DMS79 treated with DMSO at 0.1 percent for 48 hours (cell line): ENCODE measurements at regions not wholly inside any gene's neighbourhood (a gene's known extent, or its start where the extent isn't known, plus 50 kb on each side); places are given as distances from the start of the nearest gene placed in this dataset.

Source experiments
- DNase-seq: peaks from one replicate; lab custom pipeline; 2025; lab: John Stamatoyannopoulos, UW

DNA sequence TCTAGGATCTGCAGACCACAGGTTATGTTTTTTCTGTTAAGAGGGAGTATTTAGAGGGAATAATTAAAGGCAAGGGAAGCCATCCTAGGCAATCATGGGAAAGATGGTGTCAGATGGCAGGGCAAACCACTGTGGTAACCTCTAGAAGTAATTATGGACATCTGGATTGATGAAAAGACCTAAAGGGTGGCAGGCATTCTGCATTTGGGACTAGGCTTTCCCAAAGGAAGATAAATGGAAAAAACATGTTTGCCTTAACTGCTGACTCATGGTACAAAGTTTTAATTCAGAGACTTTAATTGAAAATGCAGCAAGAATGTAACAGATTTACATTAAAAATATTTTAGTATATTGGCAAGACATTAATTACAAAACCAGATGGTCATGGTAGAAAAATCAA, 88.1 kb downstream of the TMEM30B start:
- DNase-seq: no peak

DNA sequence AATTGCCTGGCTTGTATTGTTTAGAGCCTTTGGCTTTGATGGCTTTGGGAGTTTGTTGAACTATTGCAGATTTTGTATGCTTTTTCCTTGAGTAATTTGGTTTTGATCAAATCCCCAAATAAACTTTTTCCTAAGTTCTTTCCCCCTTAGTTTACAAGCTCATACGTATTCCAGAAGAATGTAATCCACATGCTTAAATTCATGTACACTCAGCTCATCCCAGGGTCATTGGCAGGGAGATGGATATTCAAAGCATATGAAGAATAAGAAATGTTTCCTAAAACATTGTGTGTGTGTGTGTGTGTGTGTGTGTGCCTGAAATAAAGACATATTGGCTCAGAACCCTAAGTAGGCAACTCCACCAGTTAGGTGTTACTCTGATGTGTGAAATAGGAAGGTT, 89.4 kb downstream of the TMEM30B start:
- DNase-seq: no peak

DNA sequence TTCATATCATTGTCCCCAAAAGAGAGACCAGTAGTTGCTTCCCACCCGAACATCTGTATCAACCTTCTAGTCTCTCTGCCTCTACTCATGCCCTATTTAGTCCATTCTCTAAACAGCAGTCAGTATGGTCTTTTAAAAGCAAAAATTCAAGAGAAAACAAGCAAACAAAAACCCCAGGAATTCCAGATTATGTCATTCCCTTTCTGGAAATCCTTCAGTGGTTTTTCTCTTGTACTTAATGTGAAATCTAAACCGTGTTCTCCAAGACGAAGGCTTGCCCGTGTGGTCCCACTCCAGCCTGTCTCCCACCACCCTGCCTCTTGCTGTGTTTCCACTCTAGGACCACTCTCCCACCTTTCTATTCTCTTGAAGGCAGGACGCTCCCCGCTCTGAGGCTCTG, 90.8 kb downstream of the TMEM30B start:
- no peak for DNase-seq

DNA sequence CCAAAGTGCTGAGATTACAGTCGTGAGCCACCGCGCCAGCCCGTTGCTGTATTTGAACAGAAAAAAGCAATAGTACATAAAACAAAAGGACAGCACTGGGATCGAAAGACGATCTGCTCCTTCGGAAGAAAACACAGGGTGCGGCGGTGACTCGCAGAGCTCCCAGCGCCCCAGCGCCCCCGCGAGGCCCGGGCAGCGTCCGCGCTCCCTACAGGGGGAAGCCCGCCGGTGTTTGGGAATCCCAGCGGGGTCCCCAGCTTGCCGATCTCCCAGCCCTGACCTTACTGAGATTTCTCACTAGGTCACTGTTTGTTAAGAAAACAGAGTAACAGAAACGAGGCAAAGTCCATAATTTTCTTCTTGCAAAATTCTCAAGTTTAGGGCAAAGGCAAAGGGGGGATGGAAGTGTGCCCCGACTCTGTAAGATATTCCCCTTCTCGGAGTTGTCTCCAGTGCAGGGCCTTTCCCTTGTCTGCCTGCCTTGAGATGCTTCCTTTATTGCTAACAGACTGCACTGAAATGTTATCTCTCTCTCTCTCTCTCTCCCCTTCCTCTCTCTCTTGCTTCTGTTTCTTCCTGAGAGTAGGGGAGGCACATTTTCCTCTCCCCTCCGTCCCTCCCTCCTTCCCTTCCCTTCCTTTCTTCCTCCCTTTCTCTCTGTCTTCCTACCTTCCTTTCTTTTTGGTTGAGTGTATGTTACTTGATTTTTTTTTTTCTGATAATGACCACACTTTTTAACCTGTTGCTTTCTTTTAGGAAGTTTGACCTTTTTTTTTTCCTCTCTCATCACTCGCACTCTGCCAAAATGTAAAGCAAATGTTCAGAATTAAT, 91.9 kb downstream of the TMEM30B start:
- no peak for DNase-seq

DNA sequence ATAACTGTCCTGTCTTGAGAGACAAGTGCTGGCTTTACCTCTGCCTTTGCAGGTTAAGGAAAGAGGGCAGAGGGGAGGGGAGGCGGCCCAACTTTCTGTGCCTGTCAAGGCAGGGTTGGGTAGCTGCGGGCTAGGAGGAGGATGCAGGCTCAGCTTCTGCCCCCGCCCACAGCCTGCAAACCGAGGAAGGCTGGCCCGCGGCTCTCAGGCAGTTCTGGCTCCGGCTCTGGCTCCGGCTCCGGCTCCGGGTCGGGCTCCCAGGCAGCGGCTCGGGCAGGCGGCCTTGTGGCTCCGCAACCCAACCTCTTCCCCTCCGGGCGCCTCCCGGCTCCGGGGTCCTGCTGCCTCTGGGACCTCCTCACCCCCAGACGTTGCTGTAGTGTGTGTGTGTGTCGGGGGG, 92.9 kb downstream of the TMEM30B start:
- no peak for DNase-seq

DNA sequence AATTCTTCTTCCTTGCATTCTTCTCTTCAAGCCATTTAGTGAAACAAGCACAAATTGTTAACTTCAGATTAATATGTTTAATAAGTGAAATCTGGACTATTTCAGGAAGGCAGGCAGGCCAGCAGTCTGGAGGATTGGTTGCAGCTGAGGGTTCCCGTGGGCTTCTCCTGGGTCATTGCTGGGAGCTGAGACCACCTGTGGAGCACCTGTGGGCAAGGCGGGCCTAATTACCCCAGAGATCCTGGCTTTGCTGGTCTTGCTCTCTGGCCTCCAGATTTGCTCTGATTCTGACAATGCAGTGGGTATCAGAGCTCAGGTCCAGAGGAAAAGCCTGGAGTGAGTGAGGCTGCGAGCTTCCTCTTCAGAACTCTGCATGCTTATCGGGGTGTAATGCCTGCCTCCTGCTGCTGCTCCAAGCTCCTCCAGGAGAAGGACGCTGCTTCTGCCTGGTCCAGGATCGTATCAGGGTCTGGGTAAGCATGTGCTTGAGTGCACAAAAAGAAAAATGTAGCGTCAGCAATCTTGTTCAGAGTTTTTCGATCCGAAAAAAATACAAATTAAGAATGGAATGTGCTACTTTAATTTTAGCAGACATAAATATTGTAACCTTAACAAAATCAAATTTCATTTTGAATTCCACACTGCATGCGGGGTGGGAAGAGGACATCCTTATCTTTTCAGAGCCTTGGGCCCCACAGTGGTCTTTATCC, 93.8 kb downstream of the TMEM30B start:
- DNase-seq: no peak

DNA sequence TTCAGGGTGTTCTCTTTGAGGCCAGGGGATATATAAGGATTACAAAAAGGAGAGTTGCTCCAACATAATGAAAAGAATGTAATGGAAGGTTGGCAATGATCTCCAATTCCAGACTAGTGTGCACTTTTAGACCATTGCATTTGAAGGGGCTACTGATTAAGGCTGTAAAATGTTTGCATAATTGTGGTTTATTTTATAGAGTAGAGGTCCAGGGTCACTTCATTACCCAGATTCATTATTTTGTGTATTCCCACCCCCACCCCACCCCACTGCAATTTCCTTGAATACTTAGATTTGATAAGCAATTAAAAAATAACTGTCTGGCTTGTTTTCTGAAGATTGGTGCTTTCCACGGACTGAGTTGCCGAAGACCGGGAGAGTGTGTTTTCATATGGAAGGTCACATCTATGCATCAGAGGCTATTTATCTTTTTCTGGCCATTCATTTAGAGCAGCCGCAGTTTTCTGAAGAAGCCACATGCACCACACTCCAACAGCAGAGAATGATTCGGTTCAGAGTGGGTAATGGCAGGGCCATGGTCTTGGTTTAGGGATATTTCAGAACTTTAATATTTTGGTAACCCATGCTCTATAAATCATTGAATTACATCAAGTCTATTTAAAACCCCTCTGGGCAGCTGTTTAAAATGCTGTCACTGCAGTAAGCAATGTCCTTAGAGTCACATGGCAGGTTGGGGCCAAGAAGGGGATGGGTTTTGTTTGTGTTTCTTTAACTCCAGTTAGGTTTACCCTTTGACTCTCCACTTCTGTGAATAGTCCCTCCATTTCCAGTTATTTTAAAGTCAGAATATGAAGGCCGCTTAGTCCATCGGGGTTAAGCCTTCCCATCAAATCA, 94.6 kb downstream of the TMEM30B start:
- DNase-seq: no peak

DNA sequence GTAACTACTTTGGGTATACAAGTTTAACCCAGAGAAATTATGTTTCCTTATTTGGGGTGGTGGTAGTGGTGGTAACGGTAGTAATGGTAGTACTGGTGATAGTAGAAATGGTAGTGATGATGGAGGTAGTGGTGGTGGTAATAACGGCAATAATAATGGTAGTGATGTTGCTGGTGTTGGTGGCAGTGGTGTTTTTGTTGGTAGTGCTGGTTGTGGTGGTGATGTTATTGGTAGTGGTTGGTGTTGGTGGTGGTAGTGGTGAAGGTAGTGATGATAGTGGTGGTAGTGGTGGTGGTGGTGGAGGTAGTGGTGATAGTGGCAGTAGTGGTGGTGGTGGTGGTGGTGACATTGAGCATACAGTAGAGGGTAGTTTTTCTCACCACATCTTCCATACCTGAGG, 95.6 kb downstream of the TMEM30B start:
- no peak for DNase-seq

DNA sequence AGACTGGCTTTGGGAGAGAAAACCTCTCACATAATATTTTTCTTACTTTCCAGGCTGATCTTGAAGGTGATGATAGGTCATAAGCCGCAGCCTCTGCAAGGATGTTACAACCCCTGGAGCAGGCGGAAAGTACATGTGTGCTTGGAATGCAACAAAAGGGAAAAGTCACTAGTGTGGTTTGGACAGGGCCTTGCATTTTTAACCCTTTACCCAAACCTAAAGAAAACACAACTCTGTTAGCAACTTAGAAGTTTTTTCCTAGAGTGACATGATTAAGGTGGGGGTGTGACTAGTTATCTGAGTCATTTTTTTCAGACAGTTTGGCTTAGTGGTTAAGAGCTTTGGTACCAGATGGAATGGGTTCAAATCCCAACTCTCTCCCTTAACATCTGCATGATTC, 97.0 kb downstream of the TMEM30B start:
- no peak for DNase-seq

DNA sequence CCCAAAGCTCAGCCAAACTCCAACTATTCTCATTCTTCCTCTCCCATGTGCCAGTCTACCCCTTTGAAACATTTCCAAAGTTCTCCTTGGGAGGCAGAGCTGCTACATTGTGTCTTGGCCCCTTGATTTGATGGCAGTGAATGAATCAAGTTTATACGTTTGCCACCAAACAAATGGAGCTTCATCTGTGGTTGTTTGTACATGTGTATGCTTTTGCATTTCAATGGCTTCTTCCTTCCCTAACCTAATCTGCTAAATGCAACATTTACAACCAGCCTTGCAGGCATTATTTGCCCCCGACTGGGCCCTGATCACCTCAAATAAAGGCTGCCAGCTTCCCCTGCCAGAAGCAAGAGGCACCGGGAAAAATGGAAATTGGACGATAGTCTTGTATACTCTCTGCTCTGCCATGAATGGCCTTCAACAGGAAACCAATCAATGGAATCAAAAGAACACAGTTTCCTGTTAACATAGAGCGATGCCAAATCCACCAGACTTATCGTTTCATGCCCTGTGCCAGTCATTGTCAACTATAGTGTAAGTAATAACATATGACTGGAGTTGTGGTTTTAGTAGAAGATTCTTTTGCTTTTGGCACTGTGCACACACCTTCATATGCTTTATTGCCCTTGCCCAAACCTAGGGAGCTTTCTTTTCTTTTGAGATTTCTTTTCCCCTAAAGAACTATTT, 97.8 kb downstream of the TMEM30B start:
- no peak for DNase-seq

DNA sequence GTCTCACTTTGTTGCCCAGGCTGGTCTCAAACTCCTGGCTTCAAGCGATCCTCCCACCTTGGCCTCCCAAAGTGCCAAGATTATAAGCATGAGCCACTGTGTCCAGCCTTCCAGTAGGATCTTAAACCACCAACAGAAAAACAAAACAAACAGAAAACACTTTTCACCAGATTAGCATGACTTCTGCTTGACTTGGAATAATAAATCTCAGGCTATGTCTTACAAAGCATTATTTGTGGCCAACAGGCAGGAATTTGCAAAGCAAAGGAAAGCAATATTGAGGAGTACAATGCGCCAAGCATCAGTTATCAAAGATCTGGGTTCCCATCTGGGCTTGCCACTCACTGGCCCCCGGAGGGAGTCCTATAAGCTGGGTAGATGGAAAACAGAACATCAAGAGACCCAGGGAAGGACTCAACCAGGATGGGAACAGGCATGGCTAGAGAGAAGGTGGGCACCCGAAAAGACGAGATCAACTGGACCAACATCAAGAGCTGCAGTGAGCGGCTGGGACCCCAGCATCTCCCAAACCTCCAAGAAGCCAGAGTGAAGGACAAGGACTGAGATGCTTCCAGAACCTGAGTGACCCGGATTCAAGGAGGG, 101.2 kb downstream of the TMEM30B start:
- DNase-seq: no peak

DNA sequence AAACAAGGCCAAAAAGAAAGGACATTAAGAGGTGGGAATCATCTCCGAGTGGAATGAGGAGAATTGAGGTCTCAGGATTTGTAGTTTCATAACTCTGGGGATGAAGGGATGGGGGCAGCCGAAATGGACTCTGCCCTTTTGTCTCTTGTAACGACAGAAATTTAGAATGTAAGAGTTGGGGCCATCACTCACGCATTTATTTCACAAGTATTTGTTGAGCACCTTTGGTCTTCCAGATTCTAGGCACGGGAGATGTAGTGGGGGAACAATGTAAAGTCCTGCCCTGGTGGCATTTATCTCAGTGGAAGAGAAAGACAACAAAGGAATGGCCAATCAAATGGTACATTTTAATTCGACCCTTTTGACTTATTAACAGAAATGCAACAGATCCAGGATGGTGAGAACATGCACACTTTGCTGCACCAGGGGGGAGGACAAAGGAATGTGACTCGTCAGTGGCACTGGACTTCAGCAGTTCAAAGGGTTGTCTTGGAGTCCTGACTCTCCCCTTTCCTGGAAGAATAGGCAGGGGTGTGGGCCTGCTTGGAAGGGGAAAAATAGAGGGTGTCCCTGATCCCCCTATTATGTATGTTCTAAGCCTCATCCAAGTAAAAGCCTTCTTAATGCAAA, 102.0 kb downstream of the TMEM30B start:
- DNase-seq: no peak

DNA sequence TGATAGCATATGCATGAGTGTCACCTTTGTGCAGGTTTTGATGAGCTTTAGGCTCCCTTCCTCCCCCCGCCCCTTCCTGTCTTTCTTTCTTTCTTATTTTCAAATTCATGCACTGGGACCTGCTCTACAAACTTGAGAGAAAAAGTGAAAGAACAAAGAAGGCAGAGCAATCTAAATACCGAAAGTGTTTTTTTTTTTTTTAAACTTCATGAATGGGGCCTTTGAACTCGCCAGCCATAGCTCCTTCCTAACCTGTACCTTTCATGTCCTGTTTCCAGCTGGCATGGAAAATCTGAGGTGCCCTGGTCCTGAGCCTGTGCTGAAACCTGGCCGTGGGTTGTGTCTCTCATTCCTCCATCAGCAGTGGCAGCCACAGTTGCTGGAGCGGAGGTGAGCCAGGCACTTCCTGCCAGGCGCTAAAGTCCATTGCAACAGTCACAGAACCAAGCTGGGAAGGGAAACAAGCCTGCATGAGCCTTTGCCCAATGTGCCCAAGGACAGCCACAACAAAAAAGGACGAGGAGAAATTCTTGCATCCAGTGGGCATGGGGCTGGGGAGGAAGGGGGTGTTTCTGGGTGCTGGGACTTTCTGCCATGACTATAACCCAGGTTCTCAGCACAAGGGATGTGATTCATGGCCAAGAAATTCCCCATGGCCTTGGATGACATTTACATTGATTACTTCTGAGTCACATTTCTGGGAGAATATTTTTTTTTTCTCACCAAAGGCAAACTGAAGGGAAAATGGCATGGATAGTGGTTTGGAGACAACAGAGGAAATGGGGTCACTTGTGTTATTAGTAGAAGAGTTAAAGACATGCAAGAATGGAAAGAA, 102.7 kb downstream of the TMEM30B start:
- no peak for DNase-seq

DNA sequence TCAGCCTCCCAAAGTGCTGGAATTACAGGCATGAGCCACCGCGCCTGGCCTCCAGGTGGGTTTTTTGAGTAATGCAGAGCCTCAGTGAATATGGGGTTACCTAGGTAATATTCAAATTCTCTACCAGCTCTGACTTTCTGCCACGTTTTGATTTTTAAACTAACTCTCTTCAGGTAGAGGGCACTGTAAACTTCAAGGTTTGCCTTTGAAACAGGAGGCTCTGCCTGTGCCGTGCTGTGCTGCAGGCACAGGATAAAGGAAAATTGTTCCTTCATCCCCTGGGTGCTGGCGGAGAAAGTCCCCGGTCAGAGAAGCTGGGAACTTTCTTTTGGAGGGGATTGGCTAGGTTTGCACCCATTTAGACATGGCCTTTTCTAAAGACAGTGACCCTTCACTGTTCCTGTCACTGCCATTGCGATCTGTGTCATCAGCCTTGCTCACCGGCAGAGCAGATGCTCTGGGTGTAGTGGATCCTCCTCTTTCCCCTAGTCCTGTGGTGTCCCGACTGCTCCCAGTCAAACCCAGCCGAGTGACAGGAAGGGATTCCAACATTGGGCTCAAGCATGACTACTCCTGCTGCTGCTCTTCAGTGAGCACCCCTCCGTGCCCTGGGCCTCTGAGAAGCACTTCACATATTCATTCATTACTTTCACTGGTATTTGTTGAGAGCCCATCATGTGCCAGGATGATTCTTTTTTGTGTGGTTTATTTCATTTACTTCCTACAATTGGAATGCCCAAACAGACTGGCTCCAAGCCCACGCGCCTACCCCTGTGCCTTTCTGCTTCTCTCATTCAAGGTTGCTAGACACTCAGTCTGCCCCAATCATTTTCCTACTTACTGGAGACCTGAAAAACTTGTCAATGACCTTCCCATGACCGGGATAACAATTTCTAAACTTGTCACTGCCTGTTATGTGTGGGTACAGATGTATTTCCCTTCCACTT, 103.6 kb downstream of the TMEM30B start:
- DNase-seq: peak; percentile 24

DNA sequence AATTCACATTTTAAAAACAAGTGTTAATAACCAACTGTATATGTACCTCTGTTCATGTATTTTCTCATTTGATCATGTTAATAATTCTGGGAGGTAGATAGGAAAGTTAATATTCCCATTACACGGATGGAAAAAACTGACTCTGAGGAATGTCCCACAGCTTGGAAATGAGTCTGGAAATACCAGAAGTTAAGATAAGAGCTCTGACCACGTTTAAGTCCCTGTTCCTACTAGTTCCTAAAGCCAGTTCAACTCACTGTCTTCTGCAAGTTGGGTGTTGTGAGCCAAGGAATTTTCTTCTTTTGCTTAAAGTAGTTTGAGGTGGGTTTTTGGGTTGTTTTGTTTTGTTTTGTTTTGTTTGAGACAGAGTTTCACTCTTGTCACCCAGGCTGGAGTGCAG, 104.5 kb downstream of the TMEM30B start:
- no peak for DNase-seq

DNA sequence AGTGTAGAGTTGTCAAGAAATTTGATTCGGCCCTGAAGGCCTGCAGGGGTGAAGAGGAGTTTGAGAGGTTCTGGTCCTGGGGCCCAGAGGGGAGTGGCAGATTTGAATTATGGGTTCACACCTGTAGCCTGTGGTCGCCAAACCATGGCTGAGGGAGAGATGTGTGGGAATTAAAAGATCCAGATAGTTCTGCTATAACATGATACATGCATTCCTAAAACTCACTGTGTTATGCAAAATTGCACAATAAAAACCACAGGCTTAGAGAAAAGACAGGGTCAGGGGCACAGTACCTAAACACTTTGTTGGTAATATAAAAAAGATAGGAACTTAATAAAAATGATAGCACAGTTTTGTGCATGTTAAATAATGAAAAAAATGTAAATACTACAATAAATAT, 106.2 kb downstream of the TMEM30B start:
- no peak for DNase-seq

DNA sequence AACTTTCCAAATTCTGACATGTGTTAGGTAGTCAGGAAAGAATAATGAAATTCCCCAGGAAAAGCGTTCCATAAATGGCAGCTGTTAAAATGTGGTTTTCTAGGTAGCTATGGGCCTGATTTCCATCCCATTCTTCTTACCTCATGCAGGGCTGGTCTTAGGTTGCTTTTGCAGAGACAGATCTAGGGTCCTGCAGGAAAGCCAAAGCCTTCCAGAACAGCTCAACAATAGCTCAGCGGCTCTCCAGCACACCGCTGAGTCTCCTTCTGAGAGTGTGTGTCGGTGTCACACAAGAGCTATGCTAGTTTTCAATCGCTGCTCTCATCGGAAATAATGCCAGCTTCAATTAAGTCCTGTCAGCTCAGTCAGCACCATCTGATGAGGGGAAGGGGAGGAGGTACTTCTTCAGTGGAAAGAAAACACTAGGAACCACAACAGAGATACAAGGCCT, 106.7 kb downstream of the TMEM30B start:
- DNase-seq: no peak

DNA sequence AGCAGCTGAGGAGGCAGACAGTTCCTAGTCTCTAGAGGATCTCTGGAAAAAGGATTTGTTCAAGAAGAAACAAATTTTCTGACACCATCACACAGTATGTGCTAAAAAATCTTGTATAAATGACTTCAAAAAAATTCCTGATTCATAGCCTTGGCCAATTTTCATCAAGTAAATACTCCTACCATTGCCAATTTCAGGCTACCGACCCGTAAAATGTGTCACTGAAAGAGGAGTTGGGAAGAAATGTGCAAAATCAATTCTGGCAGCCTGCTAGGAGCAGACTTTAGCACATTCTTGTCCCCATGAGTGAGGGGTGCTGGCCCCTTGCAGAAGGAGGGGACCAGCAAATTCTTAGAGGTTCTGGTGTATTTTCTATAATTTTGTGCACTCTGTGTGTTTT, 109.4 kb downstream of the TMEM30B start:
- DNase-seq: no peak

DNA sequence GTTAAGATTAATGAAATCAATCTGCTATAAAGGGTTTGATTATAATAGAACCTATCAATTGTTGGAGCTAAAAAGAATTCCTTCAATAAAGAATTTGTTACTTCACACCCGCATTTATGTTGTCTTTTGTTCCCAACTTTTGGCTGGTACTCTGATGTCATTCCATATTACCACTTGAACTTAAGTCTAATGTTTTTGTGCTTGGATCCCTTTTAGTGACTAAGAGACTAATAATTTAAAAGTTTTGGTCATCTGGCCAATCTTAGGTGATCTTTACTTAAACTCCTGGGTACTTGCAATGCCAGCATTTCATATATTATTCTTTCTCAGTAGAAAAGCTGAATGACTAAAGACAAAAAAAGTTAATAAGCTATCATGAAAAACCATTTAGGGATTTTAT, 113.0 kb downstream of the TMEM30B start:
- no peak for DNase-seq
